Lower lobe of right lung (tissue), 2 donors: ENCODE measurements at regions not wholly inside any gene's neighbourhood (a gene's known extent, or its start where the extent isn't known, plus 50 kb on each side); places are given as distances from the start of the nearest gene placed in this dataset.

ENCODE experiments used
- ATAC-seq, 2 donors: fragments of 200-7000 bp; cut with Tn5 transposase; one replicate each; pipeline ENCODE4 v1.9.1; 2020 to 2022; ENCODE audit warnings: mild to moderate bottlenecking in 2 of 2, moderate library complexity in 2 of 2
- DNase-seq: peaks from one replicate; pipeline ENCODE4 v3.0.0-alpha.2; 2020
- H3K27ac ChIP-seq: fragments of 200-600 bp; one replicate; pipeline ENCODE4 v1.8.0; 2022
- H3K27me3 ChIP-seq: fragments of 200-600 bp; one replicate; pipeline ENCODE4 v1.8.0; 2022; ENCODE audit warnings: low read depth
- H3K36me3 ChIP-seq: fragments of 200-600 bp; one replicate; pipeline ENCODE4 v1.8.0; 2022; ENCODE audit warnings: mild to moderate bottlenecking
- H3K4me1 ChIP-seq: fragments of 200-600 bp; one replicate; pipeline ENCODE4 v1.8.0; 2022
- H3K4me3 ChIP-seq: fragments of 200-600 bp; one replicate; pipeline ENCODE4 v1.8.0; 2022; ENCODE audit warnings: mild to moderate bottlenecking
- H3K9me3 ChIP-seq: fragments of 200-600 bp; one replicate; pipeline ENCODE4 v1.8.0; 2022
- intact Hi-C: fragments of 100-400 bp; cut with DNase I; formaldehyde crosslinking; loops from one replicate; pipeline ENCODE4 v1.11.0; 2022
- TF ChIP-seq, protein P1 (sequence below): fragments of 200-600 bp; IDR thresholded peaks from one replicate; pipeline ENCODE4 v1.8.0; 2022; ENCODE audit warnings: antibody characterized with exemption, mild to moderate bottlenecking
- donor health status: DM: no; HTN: yes; CAD: no; lungs with severe emphysema.

DNA sequence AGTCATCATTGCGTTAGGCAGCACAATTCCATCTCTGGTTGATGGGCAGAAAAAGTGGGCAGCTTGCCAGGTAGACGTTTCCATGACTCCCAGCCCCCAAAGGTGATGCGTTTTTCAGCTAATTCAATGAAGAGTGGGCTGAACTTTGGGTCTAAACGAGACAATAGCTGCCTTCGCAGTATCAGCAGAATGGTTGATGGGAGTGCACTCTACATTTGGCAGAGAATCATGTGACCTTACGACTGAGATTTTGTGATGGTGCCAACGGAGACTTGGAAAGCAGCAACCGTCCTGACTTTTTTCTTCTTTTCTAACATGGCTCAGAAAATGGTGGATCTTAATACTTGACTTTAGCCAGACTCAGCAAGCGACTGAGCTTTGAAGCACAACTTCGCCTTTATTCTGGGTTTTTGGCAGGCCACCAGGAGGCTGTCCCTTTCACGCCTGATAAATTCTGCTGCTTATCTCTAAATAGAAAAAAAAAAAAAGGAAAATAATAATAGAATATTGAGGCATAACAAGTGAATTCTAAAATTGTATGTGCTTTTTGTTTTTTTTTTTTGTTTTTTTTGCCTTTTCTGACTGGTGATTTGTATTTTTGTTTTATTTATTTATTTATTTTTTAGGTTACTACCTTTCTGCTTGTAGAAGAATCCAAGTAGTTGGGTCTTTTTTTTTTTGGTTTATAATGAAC, 804.8 kb downstream of the USP25 start:
- Histone ChIP-seq H3K36me3 (no peaks in the 10 kb centered on the region), H3K9me3 (no peaks in the 10 kb centered on the region), H3K27me3 (no peaks in the 10 kb centered on the region), H3K4me1 (no peaks in the 10 kb centered on the region), H3K27ac (peak overlapping the region; percentile 74), H3K4me3 (peak overlapping the region; percentile 45)
- intact Hi-C loops = no loop called here
- TF ChIP-seq, protein P1, sequence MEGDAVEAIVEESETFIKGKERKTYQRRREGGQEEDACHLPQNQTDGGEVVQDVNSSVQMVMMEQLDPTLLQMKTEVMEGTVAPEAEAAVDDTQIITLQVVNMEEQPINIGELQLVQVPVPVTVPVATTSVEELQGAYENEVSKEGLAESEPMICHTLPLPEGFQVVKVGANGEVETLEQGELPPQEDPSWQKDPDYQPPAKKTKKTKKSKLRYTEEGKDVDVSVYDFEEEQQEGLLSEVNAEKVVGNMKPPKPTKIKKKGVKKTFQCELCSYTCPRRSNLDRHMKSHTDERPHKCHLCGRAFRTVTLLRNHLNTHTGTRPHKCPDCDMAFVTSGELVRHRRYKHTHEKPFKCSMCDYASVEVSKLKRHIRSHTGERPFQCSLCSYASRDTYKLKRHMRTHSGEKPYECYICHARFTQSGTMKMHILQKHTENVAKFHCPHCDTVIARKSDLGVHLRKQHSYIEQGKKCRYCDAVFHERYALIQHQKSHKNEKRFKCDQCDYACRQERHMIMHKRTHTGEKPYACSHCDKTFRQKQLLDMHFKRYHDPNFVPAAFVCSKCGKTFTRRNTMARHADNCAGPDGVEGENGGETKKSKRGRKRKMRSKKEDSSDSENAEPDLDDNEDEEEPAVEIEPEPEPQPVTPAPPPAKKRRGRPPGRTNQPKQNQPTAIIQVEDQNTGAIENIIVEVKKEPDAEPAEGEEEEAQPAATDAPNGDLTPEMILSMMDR = no peak
- DNase-seq (no peak), ATAC-seq (peak; percentile 68 to 76)

DNA sequence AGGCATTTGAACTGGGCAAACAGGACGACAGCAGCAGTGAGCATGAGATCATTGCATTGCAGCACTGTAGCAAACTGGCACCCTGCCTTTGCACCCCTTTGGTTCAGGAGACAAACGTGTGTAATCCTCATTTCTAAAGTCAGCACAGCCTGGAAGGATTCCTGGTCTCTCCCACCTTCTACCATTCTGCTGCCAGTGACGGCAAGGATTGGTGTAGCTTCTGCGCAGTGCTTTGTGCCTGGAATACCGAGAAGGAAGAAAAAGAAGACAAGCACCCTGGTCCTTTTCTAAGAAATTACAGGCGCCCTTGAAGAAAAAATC, 805.3 kb downstream of the USP25 start:
- Histone ChIP-seq H3K36me3 (no peaks in the 10 kb centered on the region), H3K27me3 (no peaks in the 10 kb centered on the region), H3K4me1 (no peaks in the 10 kb centered on the region), H3K4me3 (peak overlapping the region; percentile 45), H3K27ac (peak overlapping the region; percentile 74), H3K9me3 (no peaks in the 10 kb centered on the region)
- TF ChIP-seq, protein P1 = no peak
- ATAC-seq (peak; percentile 67 to 82), DNase-seq (peak; percentile 54)
- intact Hi-C loops = no loop called here

DNA sequence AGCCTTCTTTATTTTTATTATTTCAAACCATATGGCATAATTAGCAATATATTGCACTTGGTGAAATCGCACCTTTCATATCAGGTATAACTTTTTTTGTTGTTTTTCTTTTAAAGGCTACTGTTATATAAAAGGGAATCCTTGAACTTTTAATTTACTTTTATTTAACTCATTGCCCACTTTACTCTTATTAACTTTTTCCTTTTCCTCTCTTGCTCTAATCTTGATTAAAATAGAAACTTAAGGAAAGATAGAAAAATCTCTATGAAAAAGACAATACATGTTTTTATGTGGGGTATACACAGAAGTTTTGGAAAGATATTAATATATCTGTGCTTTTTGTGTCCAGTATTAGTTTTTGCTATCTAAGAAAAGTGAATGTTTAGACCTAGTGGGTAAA, 805.8 kb downstream of the USP25 start:
- intact Hi-C loops = no loop called here
- no peaks in the 10 kb centered on the region for H3K27me3 ChIP-seq
- DNase-seq (no peak), ATAC-seq (no peak)
- H3K27ac ChIP-seq = peak overlapping the region; percentile 74
- TF ChIP-seq, protein P1 = no peak
- peak overlapping the region; percentile 45 for H3K4me3 ChIP-seq
- H3K36me3 ChIP-seq = no peaks in the 10 kb centered on the region
- no peaks in the 10 kb centered on the region for H3K4me1 ChIP-seq
- H3K9me3 ChIP-seq = no peaks in the 10 kb centered on the region

DNA sequence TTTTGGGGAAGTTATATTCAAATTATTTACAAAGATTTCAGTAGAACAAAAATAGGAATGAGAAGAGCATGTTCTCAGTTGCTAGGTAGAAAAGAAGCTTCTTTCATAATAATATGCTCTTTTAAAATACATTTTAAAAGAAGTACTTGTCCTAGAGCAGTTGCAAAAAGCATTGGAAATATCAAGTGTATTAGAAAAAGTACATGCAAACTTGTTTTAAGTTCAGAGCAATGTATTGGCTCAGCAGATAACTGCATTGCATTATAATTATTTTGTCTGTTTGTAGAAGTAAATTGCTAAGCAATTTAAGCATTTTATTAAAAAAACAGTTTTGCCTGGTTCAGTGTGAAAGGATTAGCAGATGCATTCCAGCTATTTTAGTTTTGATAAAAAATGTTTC, 806.4 kb downstream of the USP25 start:
- H3K27ac ChIP-seq = peak overlapping the region; percentile 74

DNA sequence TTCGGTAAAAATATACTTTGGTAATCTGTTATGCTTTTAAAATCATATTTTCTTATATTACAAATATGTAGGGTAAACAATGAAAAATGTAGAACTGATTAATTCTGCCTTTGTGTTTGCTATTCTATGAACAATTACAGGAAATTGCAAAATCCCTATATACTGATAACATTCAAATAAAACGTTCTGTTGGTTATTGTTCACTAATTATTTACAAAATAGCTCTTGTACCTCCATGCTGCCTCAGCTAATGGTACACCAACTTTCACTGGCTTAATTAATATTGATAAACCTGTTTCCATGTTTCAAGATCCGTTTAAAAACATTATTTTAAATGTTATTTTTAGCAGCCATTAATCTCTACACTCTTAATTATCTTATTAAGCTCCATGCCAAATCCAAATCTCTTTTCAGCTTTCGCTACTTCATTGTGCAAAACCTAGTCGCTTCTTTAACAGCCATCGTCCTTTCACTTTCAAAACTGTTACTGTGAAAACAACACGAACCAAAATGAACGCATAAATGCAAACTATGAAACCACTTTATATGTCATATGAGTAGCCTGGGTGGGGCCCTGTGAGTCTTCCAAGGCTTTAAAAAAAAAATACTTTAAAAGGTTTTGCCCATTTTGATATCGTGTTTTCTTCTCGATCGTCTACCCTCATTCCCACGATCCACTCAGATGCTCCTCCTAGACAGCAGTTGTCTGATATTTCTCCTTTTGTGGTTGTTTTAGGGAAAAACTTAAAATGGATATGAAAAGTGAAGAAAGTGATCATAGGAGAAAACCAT, 807.1 kb downstream of the USP25 start:
- H3K36me3 ChIP-seq = no peaks in the 10 kb centered on the region
- ATAC-seq (no peak), DNase-seq (no peak)
- H3K27ac ChIP-seq = peak overlapping the region; percentile 74
- H3K9me3 ChIP-seq = no peaks in the 10 kb centered on the region
- H3K27me3 ChIP-seq = no peaks in the 10 kb centered on the region
- TF ChIP-seq, protein P1 = no peak
- H3K4me1 ChIP-seq = no peaks in the 10 kb centered on the region
- intact Hi-C loops = no loop called here
- peak overlapping the region; percentile 45 for H3K4me3 ChIP-seq

More for the DNA sequence above, 806.4 kb downstream of the USP25 start:
- peak overlapping the region; percentile 45 for H3K4me3 ChIP-seq
- no peaks in the 10 kb centered on the region for H3K27me3 ChIP-seq
- no peak for DNase-seq
- no peaks in the 10 kb centered on the region for H3K36me3 ChIP-seq
- H3K4me1 ChIP-seq = no peaks in the 10 kb centered on the region
- intact Hi-C loops = no loop called here
- TF ChIP-seq, protein P1 = no peak
- H3K9me3 ChIP-seq = no peaks in the 10 kb centered on the region
- ATAC-seq = no peak
